Mononuclear cell (primary cell): ENCODE measurements at regions not wholly inside any gene's neighbourhood (a gene's known extent, or its start where the extent isn't known, plus 50 kb on each side); places are given as distances from the start of the nearest gene placed in this dataset.

Experiments used
- H3K27me3 ChIP-seq: 2 replicates; pipeline ENCODE4 v1.6.0; 2011; ENCODE audit warnings: low read length, control low read depth; ENCODE audit not compliant: insufficient read depth
- H3K4me1 ChIP-seq: 2 replicates; pipeline ENCODE4 v1.5.1; 2011; ENCODE audit warnings: mild to moderate bottlenecking, low read length, control low read depth; ENCODE audit not compliant: insufficient read depth
- H3K4me3 ChIP-seq: 2 replicates; pipeline ENCODE4 v1.5.1; 2011; ENCODE audit warnings: mild to moderate bottlenecking, low read length, moderate library complexity
- H3K9me3 ChIP-seq: 2 replicates; pipeline ENCODE4 v1.5.1; 2011; ENCODE audit warnings: low read depth, mild to moderate bottlenecking, control low read depth, low read length

- Histone ChIP-seq H3K9me3 (no peaks in the 10 kb centered on the region), H3K27me3 (no peaks in the 10 kb centered on the region), H3K4me3 (no peak overlapping the region), H3K4me1 (no peaks in the 10 kb centered on the region)
Observed at GRCh38 chr15:94631608-94632007, 400.2 kb downstream of the MCTP2 start.

- no peaks in the 10 kb centered on the region for H3K9me3 ChIP-seq
- H3K27me3 ChIP-seq = no peaks in the 10 kb centered on the region
- no peaks in the 10 kb centered on the region for H3K4me1 ChIP-seq
- H3K4me3 ChIP-seq = no peak overlapping the region
Observed at GRCh38 chr15:94638183-94638582, 406.8 kb downstream of the MCTP2 start.

GRCh38 chr15:94639701-94640100, 408.3 kb downstream of the MCTP2 start:
- no peaks in the 10 kb centered on the region for H3K9me3 ChIP-seq
- H3K27me3 ChIP-seq = no peaks in the 10 kb centered on the region
- no peaks in the 10 kb centered on the region for H3K4me1 ChIP-seq
- no peak overlapping the region for H3K4me3 ChIP-seq

GRCh38 chr15:94644433-94644832, 413.1 kb downstream of the MCTP2 start:
- H3K27me3 ChIP-seq = no peaks in the 10 kb centered on the region
- H3K9me3 ChIP-seq = no peaks in the 10 kb centered on the region
- no peaks in the 10 kb centered on the region for H3K4me1 ChIP-seq
- H3K4me3 ChIP-seq = no peak overlapping the region

GRCh38 chr15:94653071-94653470, 421.7 kb downstream of the MCTP2 start:
- Histone ChIP-seq H3K27me3 (no peaks in the 10 kb centered on the region), H3K9me3 (no peaks in the 10 kb centered on the region), H3K4me1 (no peaks in the 10 kb centered on the region), H3K4me3 (no peak overlapping the region)

- Histone ChIP-seq H3K4me1 (no peaks in the 10 kb centered on the region), H3K27me3 (no peaks in the 10 kb centered on the region), H3K9me3 (no peaks in the 10 kb centered on the region), H3K4me3 (no peak overlapping the region)
Observed at GRCh38 chr15:94655249-94655880, 424.0 kb downstream of the MCTP2 start.

- Histone ChIP-seq H3K27me3 (peaks cover 3% of the 10 kb centered on the region), H3K4me1 (no peaks in the 10 kb centered on the region), H3K4me3 (no peak overlapping the region), H3K9me3 (no peaks in the 10 kb centered on the region)
Observed at GRCh38 chr15:94665676-94666441, 434.5 kb downstream of the MCTP2 start.

- no peaks in the 10 kb centered on the region for H3K9me3 ChIP-seq
- H3K27me3 ChIP-seq = peaks cover 3% of the 10 kb centered on the region
- no peaks in the 10 kb centered on the region for H3K4me1 ChIP-seq
- no peak overlapping the region for H3K4me3 ChIP-seq
Observed at GRCh38 chr15:94666553-94666952, 435.2 kb downstream of the MCTP2 start.

- Histone ChIP-seq H3K4me3 (no peak overlapping the region), H3K9me3 (no peaks in the 10 kb centered on the region), H3K4me1 (no peaks in the 10 kb centered on the region), H3K27me3 (peaks cover 3% of the 10 kb centered on the region)
Observed at GRCh38 chr15:94667109-94667508, 435.7 kb downstream of the MCTP2 start.

GRCh38 chr15:94670438-94671034, 439.2 kb downstream of the MCTP2 start:
- no peaks in the 10 kb centered on the region for H3K9me3 ChIP-seq
- H3K4me1 ChIP-seq = no peaks in the 10 kb centered on the region
- no peak overlapping the region for H3K4me3 ChIP-seq
- peaks cover 3% of the 10 kb centered on the region for H3K27me3 ChIP-seq

GRCh38 chr15:94671858-94672532, 440.6 kb downstream of the MCTP2 start:
- Histone ChIP-seq H3K9me3 (no peaks in the 10 kb centered on the region), H3K27me3 (peaks cover 3% of the 10 kb centered on the region), H3K4me1 (no peaks in the 10 kb centered on the region), H3K4me3 (no peak overlapping the region)

- no peak overlapping the region for H3K4me3 ChIP-seq
- H3K9me3 ChIP-seq = no peaks in the 10 kb centered on the region
- H3K4me1 ChIP-seq = no peaks in the 10 kb centered on the region
- peaks cover 3% of the 10 kb centered on the region for H3K27me3 ChIP-seq
Observed at GRCh38 chr15:94673801-94674200, 442.4 kb downstream of the MCTP2 start.

GRCh38 chr15:94674296-94674695, 442.9 kb downstream of the MCTP2 start:
- Histone ChIP-seq H3K4me1 (no peaks in the 10 kb centered on the region), H3K9me3 (no peaks in the 10 kb centered on the region), H3K4me3 (no peak overlapping the region), H3K27me3 (peaks cover 3% of the 10 kb centered on the region)

GRCh38 chr15:94677202-94677790, 445.9 kb downstream of the MCTP2 start:
- Histone ChIP-seq H3K4me3 (no peak overlapping the region), H3K4me1 (no peaks in the 10 kb centered on the region), H3K27me3 (no peaks in the 10 kb centered on the region), H3K9me3 (no peaks in the 10 kb centered on the region)

- H3K27me3 ChIP-seq = no peaks in the 10 kb centered on the region
- H3K9me3 ChIP-seq = no peaks in the 10 kb centered on the region
- H3K4me3 ChIP-seq = no peak overlapping the region
- H3K4me1 ChIP-seq = no peaks in the 10 kb centered on the region
Observed at GRCh38 chr15:94682171-94682570, 450.8 kb downstream of the MCTP2 start.
